BJ (cell line): ENCODE measurements at regions not wholly inside any gene's neighbourhood (a gene's known extent, or its start where the extent isn't known, plus 50 kb on each side); places are given as distances from the start of the nearest gene placed in this dataset.

Experiments used
- CTCF ChIA-PET: fragments of 350-600 bp; formaldehyde crosslinking; extraction: SDS; loops from one replicate; lab custom pipeline; 2021; ENCODE audit warnings: antibody characterized with exemption, inconsistent platforms; lab: Yijun Ruan, JAX
- POLR2A ChIA-PET: fragments of 300-600 bp; sonication (Branson Sonifier 250); formaldehyde crosslinking; extraction: SDS; loops from one replicate; lab custom pipeline; 2021; ENCODE audit warnings: antibody characterized with exemption; lab: Charles Lee
- DNase-seq: peaks from one replicate; pipeline ENCODE4 v3.0.0-alpha.2; 2011; ENCODE audit warnings: low read depth
- H3K27me3 ChIP-seq: 2 replicates; pipeline ENCODE4 v1.6.0; 2011; ENCODE audit warnings: low read length; ENCODE audit not compliant: control insufficient read depth, insufficient read depth
- H3K36me3 ChIP-seq: 2 replicates; pipeline ENCODE4 v1.5.1; 2011; ENCODE audit warnings: low read length; ENCODE audit not compliant: control insufficient read depth, insufficient read depth
- H3K4me3 ChIP-seq: 2 replicates; pipeline ENCODE4 v1.5.1; 2011; ENCODE audit warnings: low read depth, mild to moderate bottlenecking, control low read depth, low read length
- CTCF ChIP-seq: IDR thresholded peaks from 2 replicates; pipeline ENCODE4 v1.5.1; 2011; ENCODE audit warnings: low read depth, mild to moderate bottlenecking, control low read depth, inconsistent platforms, low read length, moderate library complexity; ENCODE audit not compliant: insufficient read depth

GRCh38 chr3:31367518-31367917 lies 165.2 kb upstream of the STT3B start:
- no peak for DNase-seq
- CTCF ChIA-PET, result no interaction called here
- Histone ChIP-seq H3K27me3 (no peaks in the 10 kb centered on the region), H3K4me3 (no peak overlapping the region), H3K36me3 (no peaks in the 10 kb centered on the region)
- POLR2A ChIA-PET, result no interaction called here
- TF ChIP-seq CTCF, result no peak

GRCh38 chr3:31369637-31370379 lies 162.9 kb upstream of the STT3B start:
- H3K4me3 ChIP-seq, result no peak overlapping the region
- DNase-seq, result no peak
- H3K27me3 ChIP-seq, result no peaks in the 10 kb centered on the region
- no peaks in the 10 kb centered on the region for H3K36me3 ChIP-seq
- TF ChIP-seq CTCF, result no peak
- CTCF ChIA-PET, result no interaction called here
- POLR2A ChIA-PET, result no interaction called here

GRCh38 chr3:31370380-31370666 lies 162.4 kb upstream of the STT3B start:
- no peak overlapping the region for H3K4me3 ChIP-seq
- H3K27me3 ChIP-seq, result no peaks in the 10 kb centered on the region
- ChIA-PET POLR2A (no interaction called here), CTCF (no interaction called here)
- H3K36me3 ChIP-seq, result no peaks in the 10 kb centered on the region
- no peak for DNase-seq
- no peak for TF ChIP-seq CTCF

- ChIA-PET CTCF (interaction anchor here (1.9 kb wide), 1 partner anchor 12 kb away, joined by 6 read pairs; no protein-coding TSS in a partner anchor), POLR2A (no interaction called here)
- Histone ChIP-seq H3K4me3 (no peak overlapping the region), H3K27me3 (no peaks in the 10 kb centered on the region), H3K36me3 (no peaks in the 10 kb centered on the region)
- no peak for TF ChIP-seq CTCF
- no peak for DNase-seq
Observed at GRCh38 chr3:31370681-31371080, 162.0 kb upstream of the STT3B start.

GRCh38 chr3:31371484-31372177 lies 161.1 kb upstream of the STT3B start:
- H3K27me3 ChIP-seq, result no peaks in the 10 kb centered on the region
- DNase-seq, result no peak
- no peak for TF ChIP-seq CTCF
- no peak overlapping the region for H3K4me3 ChIP-seq
- POLR2A ChIA-PET, result no interaction called here
- CTCF ChIA-PET, result interaction anchor here (1.2 to 1.9 kb wide), 2 partner anchors 11 to 15 kb away, joined by 3 to 6 read pairs; no protein-coding TSS in a partner anchor
- H3K36me3 ChIP-seq, result no peaks in the 10 kb centered on the region
